ENCODE measurements at regions not wholly inside any gene's neighbourhood (a gene's known extent, or its start where the extent isn't known, plus 50 kb on each side); places are given as distances from the start of the nearest gene placed in this dataset.

DNA sequence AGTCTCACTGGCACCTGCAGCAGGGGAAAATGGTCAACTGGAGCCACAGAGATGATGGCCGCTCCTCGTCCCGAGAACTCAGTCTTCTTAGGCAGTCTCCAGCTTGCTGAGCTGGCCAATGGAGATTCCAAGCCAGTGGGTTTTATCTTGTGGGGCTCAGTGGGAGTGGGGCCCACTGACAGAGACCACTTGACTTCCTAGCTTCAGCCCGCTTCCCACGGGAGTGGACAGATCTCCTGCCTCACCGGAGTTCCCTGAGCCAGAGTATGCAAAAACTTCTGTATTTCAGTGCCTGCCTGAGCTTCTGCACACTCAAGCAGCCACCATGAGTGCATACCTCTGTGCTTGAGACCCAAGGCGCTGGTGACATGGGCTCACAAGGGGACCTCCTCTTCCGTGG, 105.8 kb downstream of the ZWINT start:
- Mint-ChIP-seq H3K4me1 (ENCODE audit: low read depth) (no peaks in the 10 kb centered on the region), H3K4me3 (no peak overlapping the region), H3K9me3 (peaks cover 3% of the 10 kb centered on the region), H3K27ac (no peak overlapping the region), H3K36me3 (ENCODE audit: low read depth) (no peaks in the 10 kb centered on the region), H3K27me3 (no peaks in the 10 kb centered on the region)
- ATAC-seq (ENCODE audit: poor library complexity) (no peak), DNase-seq (no peak)
- intact Hi-C loops (cut with DNase I, micrococcal nuclease): no loop called here
- CTCF ChIA-PET: no interaction called here
- Histone ChIP-seq H3K27me3 (ENCODE audit: control insufficient read depth in 1 of 2, insufficient read depth in 2 of 2, low read length in 2 of 2) (no peaks in the 10 kb centered on the region), H3K4me3 (ENCODE audit: low read length) (no peak overlapping the region), H3K27ac (ENCODE audit: low read depth in 1 of 2, low read length in 2 of 2) (no peak overlapping the region), H3K9me3 (ENCODE audit: control insufficient read depth in 1 of 2, insufficient read depth in 1 of 2, low read length in 2 of 2) (peaks cover 0 to 13% of the 10 kb centered on the region in 2 experiments), H3K4me1 (ENCODE audit: insufficient read depth, low read length) (no peaks in the 10 kb centered on the region), H3K36me3 (ENCODE audit: insufficient read depth, low read length) (no peaks in the 10 kb centered on the region)
- POLR2A ChIA-PET: no interaction called here
- no peak for TF ChIP-seq CTCF (IDR thresholded peaks at IDR 0.05)

- Histone ChIP-seq H3K36me3 (ENCODE audit: insufficient read depth, low read length) (no peaks in the 10 kb centered on the region), H3K27me3 (ENCODE audit: control insufficient read depth in 1 of 2, insufficient read depth in 2 of 2, low read length in 2 of 2) (no peaks in the 10 kb centered on the region), H3K9me3 (ENCODE audit: control insufficient read depth in 1 of 2, insufficient read depth in 1 of 2, low read length in 2 of 2) (no peaks in the 10 kb centered on the region), H3K27ac (ENCODE audit: low read depth in 1 of 2, low read length in 2 of 2) (no peak overlapping the region), H3K4me3 (ENCODE audit: low read length) (no peak overlapping the region), H3K4me1 (ENCODE audit: insufficient read depth, low read length) (no peaks in the 10 kb centered on the region)
- intact Hi-C loops (cut with DNase I, micrococcal nuclease): no loop called here
- Mint-ChIP-seq H3K4me1 (ENCODE audit: low read depth) (no peaks in the 10 kb centered on the region), H3K27me3 (no peaks in the 10 kb centered on the region), H3K27ac (no peak overlapping the region), H3K9me3 (no peaks in the 10 kb centered on the region), H3K36me3 (ENCODE audit: low read depth) (no peaks in the 10 kb centered on the region), H3K4me3 (no peak overlapping the region)
- TF ChIP-seq CTCF (IDR thresholded peaks at IDR 0.05): no peak
- no peak for ATAC-seq (ENCODE audit: poor library complexity)
- no peak for DNase-seq
- ChIA-PET CTCF (no interaction called here), POLR2A (no interaction called here)
Measured at GRCh38 chr10:56240471-56240870, 120.6 kb downstream of the ZWINT start.

DNA sequence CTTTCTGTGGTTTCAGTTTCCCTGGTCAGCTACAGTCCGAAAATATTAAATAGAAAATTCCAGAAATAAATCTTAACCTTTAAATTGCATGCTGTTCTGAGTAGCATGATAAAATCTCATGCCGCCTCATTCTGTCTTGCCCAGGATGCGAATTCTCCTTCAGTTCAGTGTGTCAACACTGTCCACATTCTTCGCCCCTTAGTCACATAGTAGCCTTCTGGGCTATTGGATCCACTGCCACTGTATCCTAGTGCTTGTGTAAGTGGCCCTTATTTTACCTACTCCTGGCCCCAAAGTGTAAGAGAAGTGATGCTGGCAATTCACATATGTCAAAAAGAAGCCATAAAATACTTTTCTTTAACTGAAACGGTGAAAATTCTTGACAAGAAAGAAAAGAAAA, 129.6 kb downstream of the ZWINT start:
- no peaks in the 10 kb centered on the region for H3K36me3 Mint-ChIP-seq (ENCODE audit: low read depth)
- Histone ChIP-seq H3K27me3 (ENCODE audit: control insufficient read depth in 1 of 2, insufficient read depth in 2 of 2, low read length in 2 of 2) (no peaks in the 10 kb centered on the region), H3K36me3 (ENCODE audit: insufficient read depth, low read length) (no peaks in the 10 kb centered on the region), H3K4me3 (ENCODE audit: low read length) (no peak overlapping the region), H3K4me1 (ENCODE audit: insufficient read depth, low read length) (no peaks in the 10 kb centered on the region), H3K9me3 (ENCODE audit: control insufficient read depth in 1 of 2, insufficient read depth in 1 of 2, low read length in 2 of 2) (no peaks in the 10 kb centered on the region), H3K27ac (ENCODE audit: low read depth in 1 of 2, low read length in 2 of 2) (no peak overlapping the region)
- no peaks in the 10 kb centered on the region for H3K4me1 Mint-ChIP-seq (ENCODE audit: low read depth)
- DNase-seq (no peak), ATAC-seq (ENCODE audit: poor library complexity) (no peak)
- no peak for TF ChIP-seq CTCF (IDR thresholded peaks at IDR 0.05)
- no peak overlapping the region for H3K27ac Mint-ChIP-seq
- H3K27me3 Mint-ChIP-seq: no peaks in the 10 kb centered on the region
- CTCF ChIA-PET: no interaction called here
- H3K4me3 Mint-ChIP-seq: no peak overlapping the region
- POLR2A ChIA-PET: no interaction called here
- intact Hi-C loops (cut with DNase I, micrococcal nuclease): no loop called here
- H3K9me3 Mint-ChIP-seq: peaks cover 7% of the 10 kb centered on the region
